ENCODE measurements at regions not wholly inside any gene's neighbourhood (a gene's known extent, or its start where the extent isn't known, plus 50 kb on each side); places are given as distances from the start of the nearest gene placed in this dataset.

DNA sequence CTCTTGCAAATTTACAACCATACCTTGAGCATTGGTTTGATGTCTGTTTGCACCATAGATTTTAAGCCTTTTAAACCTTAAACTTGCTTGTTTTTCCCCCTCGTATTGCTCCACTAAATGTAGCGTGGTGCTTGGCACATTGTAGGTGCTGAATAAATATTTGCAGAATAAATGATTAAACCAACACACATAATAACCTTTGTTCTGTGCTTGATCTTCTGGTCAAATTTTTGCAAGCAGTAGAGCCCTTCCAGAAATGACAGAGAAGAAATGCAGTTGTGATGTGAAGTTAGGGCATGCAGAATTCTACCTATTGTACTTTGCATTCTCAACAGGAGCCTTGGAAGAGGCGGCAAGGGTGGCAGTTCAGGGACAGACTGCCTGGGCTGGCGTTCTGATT, 394.4 kb upstream of the TBX3 start:
- Histone ChIP-seq H3K27me3 (no peaks in the 10 kb centered on the region), H3K27ac (no peak overlapping the region), H3K36me3 (no peaks in the 10 kb centered on the region), H3K9me3 (no peaks in the 10 kb centered on the region), H3K4me1 (no peaks in the 10 kb centered on the region), H3K4me3 (no peak overlapping the region)
- TF ChIP-seq, protein P1, sequence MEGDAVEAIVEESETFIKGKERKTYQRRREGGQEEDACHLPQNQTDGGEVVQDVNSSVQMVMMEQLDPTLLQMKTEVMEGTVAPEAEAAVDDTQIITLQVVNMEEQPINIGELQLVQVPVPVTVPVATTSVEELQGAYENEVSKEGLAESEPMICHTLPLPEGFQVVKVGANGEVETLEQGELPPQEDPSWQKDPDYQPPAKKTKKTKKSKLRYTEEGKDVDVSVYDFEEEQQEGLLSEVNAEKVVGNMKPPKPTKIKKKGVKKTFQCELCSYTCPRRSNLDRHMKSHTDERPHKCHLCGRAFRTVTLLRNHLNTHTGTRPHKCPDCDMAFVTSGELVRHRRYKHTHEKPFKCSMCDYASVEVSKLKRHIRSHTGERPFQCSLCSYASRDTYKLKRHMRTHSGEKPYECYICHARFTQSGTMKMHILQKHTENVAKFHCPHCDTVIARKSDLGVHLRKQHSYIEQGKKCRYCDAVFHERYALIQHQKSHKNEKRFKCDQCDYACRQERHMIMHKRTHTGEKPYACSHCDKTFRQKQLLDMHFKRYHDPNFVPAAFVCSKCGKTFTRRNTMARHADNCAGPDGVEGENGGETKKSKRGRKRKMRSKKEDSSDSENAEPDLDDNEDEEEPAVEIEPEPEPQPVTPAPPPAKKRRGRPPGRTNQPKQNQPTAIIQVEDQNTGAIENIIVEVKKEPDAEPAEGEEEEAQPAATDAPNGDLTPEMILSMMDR (IDR thresholded peaks at IDR 0.05): no peak
- TF ChIP-seq POLR2A (IDR thresholded peaks at IDR 0.05): no peak
- no peak for DNase-seq

DNA sequence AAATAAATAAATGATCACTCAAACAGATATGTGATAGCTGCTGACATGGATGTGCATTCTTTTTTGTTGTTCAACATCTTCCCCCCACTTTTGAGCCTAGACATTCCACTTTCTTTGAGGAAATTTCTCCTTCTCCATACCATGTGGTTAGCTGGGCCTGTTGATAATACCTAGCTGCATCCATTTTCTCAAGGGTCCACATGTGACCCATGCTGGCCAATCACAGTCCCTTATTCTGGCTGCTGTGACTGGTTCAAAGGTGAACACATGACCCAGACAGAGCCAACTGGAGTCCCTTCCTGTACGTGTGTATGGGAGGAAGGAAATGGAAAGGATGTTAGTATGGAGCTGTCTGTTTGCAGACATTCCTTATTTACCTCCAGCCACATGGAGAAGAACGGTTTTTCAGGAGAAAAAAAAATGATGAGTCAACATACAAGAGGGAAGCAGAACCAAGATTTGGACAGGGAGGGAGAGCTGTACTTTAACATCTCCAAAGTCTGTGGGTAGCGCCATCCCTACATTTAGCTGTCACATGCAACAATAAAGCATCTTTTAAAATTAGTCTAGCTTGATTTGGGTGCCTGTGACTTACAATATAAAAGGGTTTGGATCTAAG, 391.7 kb upstream of the TBX3 start:
- no peaks in the 10 kb centered on the region for H3K27me3 ChIP-seq
- DNase-seq: no peak
- H3K4me1 ChIP-seq: no peaks in the 10 kb centered on the region
- no peaks in the 10 kb centered on the region for H3K36me3 ChIP-seq
- H3K27ac ChIP-seq: no peak overlapping the region
- TF ChIP-seq, protein P1 (IDR thresholded peaks at IDR 0.05): no peak
- no peaks in the 10 kb centered on the region for H3K9me3 ChIP-seq
- no peak overlapping the region for H3K4me3 ChIP-seq

DNA sequence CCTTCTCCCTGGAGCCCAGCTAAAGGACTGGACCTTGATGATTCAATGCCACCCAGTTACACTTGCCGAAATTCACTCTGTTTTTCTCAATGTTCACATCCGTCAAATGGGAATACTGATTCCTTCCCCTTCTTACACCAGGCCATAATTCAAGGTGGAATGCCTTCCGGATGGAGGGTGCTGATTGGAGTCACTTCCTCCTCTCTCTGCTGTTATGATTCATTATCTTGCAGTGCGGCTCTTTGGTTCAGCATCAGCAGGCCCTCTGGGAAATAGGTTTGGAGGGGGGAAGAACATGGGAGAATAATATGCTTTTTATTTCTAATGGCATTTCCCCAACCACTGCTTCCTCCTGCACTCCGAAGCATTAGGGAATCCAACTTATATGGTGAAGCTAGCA, 390.6 kb upstream of the TBX3 start:
- Histone ChIP-seq H3K27me3 (no peaks in the 10 kb centered on the region), H3K27ac (no peak overlapping the region), H3K36me3 (no peaks in the 10 kb centered on the region), H3K9me3 (no peaks in the 10 kb centered on the region), H3K4me3 (no peak overlapping the region), H3K4me1 (no peaks in the 10 kb centered on the region)
- DNase-seq: no peak
- no peak for TF ChIP-seq POLR2A (IDR thresholded peaks at IDR 0.05)
- TF ChIP-seq, protein P1 (IDR thresholded peaks at IDR 0.05): no peak

DNA sequence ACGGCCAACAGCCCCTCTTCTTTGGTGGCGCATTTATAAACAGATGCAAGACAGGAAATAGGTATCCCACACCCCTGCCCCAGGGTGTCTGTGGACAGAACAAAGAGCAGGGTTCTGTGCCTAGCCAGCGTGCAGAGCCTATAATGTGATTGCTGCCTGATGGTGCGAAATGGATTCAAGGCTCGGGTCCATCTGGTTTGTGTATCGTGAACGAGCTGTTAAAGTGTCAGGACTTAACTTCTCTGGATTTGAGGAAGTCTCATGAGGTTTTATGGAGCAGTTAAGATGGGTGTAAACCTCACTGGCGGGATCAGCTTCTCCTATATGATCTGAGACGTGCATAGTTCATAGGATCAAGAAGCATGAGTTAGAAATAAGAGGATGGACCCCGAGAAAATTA, 388.7 kb upstream of the TBX3 start:
- Histone ChIP-seq H3K36me3 (no peaks in the 10 kb centered on the region), H3K27me3 (no peaks in the 10 kb centered on the region), H3K27ac (no peak overlapping the region), H3K4me3 (no peak overlapping the region), H3K4me1 (no peaks in the 10 kb centered on the region), H3K9me3 (no peaks in the 10 kb centered on the region)
- DNase-seq: no peak
- TF ChIP-seq, protein P1 (IDR thresholded peaks at IDR 0.05): no peak
- TF ChIP-seq POLR2A (IDR thresholded peaks at IDR 0.05): no peak

DNA sequence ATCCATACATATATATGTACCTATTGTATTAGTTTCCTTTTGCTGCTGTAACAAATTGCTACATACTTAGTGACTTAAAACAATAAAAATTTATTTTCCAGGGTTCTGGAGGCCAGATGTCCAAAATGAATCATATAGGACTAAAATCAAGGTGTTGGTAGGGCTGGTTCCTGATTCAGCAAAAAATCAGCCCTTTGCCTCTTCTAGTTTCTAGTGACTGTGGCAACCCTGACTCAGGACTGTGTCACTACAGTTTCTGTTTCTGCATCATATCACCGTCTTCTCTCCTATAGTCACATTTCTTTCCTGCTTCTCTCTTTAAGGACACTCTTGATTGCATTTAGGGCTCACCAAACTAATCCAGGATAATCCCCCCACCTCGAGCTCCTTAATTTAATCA, 386.3 kb upstream of the TBX3 start:
- Histone ChIP-seq H3K27me3 (no peaks in the 10 kb centered on the region), H3K4me3 (no peak overlapping the region), H3K9me3 (no peaks in the 10 kb centered on the region), H3K36me3 (no peaks in the 10 kb centered on the region), H3K27ac (no peak overlapping the region), H3K4me1 (no peaks in the 10 kb centered on the region)
- TF ChIP-seq, protein P1 (IDR thresholded peaks at IDR 0.05): no peak
- no peak for TF ChIP-seq POLR2A (IDR thresholded peaks at IDR 0.05)
- no peak for DNase-seq

DNA sequence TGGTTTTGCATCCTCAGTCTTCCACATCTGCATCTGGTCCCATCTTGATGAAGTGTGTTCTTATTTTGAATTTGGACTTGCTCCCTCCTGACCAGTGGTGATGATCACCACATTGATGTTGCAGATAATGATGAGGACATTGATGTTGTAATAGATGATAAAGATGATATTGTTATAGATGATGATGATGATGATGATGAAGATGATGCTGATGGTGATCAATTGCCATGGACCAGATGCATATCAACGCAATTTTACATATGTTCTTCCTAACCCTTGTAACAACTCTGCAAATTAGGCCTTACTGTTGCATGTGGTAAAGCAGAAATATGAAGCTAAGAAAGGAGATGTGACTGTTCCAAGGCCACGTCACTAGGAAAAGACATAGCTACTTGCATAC, 380.3 kb upstream of the TBX3 start:
- no peak overlapping the region for H3K4me3 ChIP-seq
- no peak overlapping the region for H3K27ac ChIP-seq
- no peaks in the 10 kb centered on the region for H3K27me3 ChIP-seq
- no peaks in the 10 kb centered on the region for H3K9me3 ChIP-seq
- DNase-seq: no peak
- TF ChIP-seq, protein P1 (IDR thresholded peaks at IDR 0.05): no peak
- TF ChIP-seq POLR2A (IDR thresholded peaks at IDR 0.05): no peak
- no peaks in the 10 kb centered on the region for H3K4me1 ChIP-seq
- H3K36me3 ChIP-seq: no peaks in the 10 kb centered on the region

All from Peyer's patch (tissue), 4 donors.